Heart left ventricle (tissue), 16 donors: ENCODE measurements at regions not wholly inside any gene's neighbourhood (a gene's known extent, or its start where the extent isn't known, plus 50 kb on each side); places are given as distances from the start of the nearest gene placed in this dataset.

Experiments used
- ATAC-seq, 4 donors: fragments of 200-7000 bp; cut with Tn5 transposase; one replicate each; pipeline ENCODE4 v1.9.1; 2020 to 2022; ENCODE audit warnings: moderate library complexity in 4 of 4, mild to moderate bottlenecking in 3 of 4, moderate number of reproducible peaks in 1 of 4
- DNase-seq, 5 donors: peaks; one replicate each; pipeline ENCODE4 v3.0.0-alpha.2; 2020
- H3K27ac ChIP-seq, 12 donors: fragments of 200-600 bp; sonication (generic) in 4 of 12; one replicate each; pipeline versions ENCODE4 v1.5.0 to v1.8.0; 2016 to 2022; ENCODE audit warnings: mild to moderate bottlenecking in 2 of 12
- H3K27me3 ChIP-seq, 9 donors: fragments of 200-600 bp; sonication (generic) in 2 of 9; one replicate each; pipeline versions ENCODE4 v1.5.1 to v1.8.0; 2016 to 2022; ENCODE audit warnings: mild to moderate bottlenecking in 3 of 9
- H3K36me3 ChIP-seq, 9 donors: fragments of 200-600 bp; sonication (generic) in 2 of 9; one replicate each; pipeline versions ENCODE4 v1.5.0 to v1.8.0; 2018 to 2022; ENCODE audit warnings: mild to moderate bottlenecking in 2 of 9
- H3K4me1 ChIP-seq, 12 donors: fragments of 200-600 bp; sonication (generic) in 4 of 12; one replicate each; pipeline versions ENCODE4 v1.5.0 to v1.8.0; 2016 to 2022; ENCODE audit warnings: mild to moderate bottlenecking in 3 of 12
- H3K4me3 ChIP-seq, 12 donors: fragments of 200-600 bp; sonication (generic) in 4 of 12; one replicate each; pipeline versions ENCODE4 v1.5.0 to v1.8.0; 2017 to 2022; ENCODE audit warnings: mild to moderate bottlenecking in 9 of 12, moderate library complexity in 4 of 12
- H3K9me3 ChIP-seq, 12 donors: fragments of 200-600 bp; sonication (generic) in 4 of 12; one replicate each; pipeline versions ENCODE4 v1.5.0 to v1.8.0; 2016 to 2022; ENCODE audit warnings: mild to moderate bottlenecking in 1 of 12
- CTCF ChIP-seq, 12 donors: fragments of 200-600 bp; sonication (generic) in 4 of 12; IDR thresholded peaks; one replicate each; pipeline versions ENCODE4 v1.5.0 to v1.8.0; 2018 to 2022; ENCODE audit warnings: antibody characterized with exemption in 12 of 12, mild to moderate bottlenecking in 5 of 12
- POLR2A ChIP-seq, 2 donors: fragments of 450-650 bp; IDR thresholded peaks; one replicate each; pipeline ENCODE4 v1.6.1; 2017; ENCODE audit warnings: antibody characterized with exemption in 2 of 2, mild to moderate bottlenecking in 2 of 2, moderate library complexity in 2 of 2
- WGBS, 4 donors: extraction: QIAGEN DNeasy Blood & Tissue Kit in 2 of 4; methylation state at CpG; one replicate each; pipeline versions ENCODE4 v1.1.5 to v1.1.7; 2013 to 2018; 5-methylcytosine and 5-hydroxymethylcytosine counted together
- intact Hi-C, 10 donors: fragments of 100-400 bp; cut with DNase I; formaldehyde crosslinking; loops; one replicate each; pipeline versions ENCODE4 v1.11.1 to v1.14.2; 2022
- donor health status: ischemic (EF 13 %, LVEDD 7.1; RV severe dilation, severe dysfunction).
- donor health status: healthy with polysubstance abuse.
- donor health status: DM: no; HTN: yes; CAD: no.
- donor health status: DM: no; HTN: no; CAD: no.
- donor health status: ischemic (EF 25% LVEDD 6.9; RV normal size, moderate dysfunction).
- donor health status: ischemic (EF 25% LVEDD 5.7; RV mildly dilated, moderate dysfunction).
- donor health status: healthy.
- donor health status: DM: yes; HTN: yes; CAD: no.
- donor health status: ischemic (EF 35%, LVEDD 5.7; RV mildly dilated, moderate dysfunction).
- donor health status: nonischemic (EF 11% LVEDD 7.7; RV severe dilation, severe dysfunction).
- donor health status: DM: yes; HTN: yes; CAD: no.
- donor health status: PGD.
- donor health status: ischemic (EF 29% LVEDD 5.4; RV normal size, mild dysfunction).
- donor health status: nonischemic (EF 23%, LVEDD 6.1; RV moderate dilation, normal function).

- TF ChIP-seq POLR2A (IDR thresholded peaks at IDR 0.05) (no peak), CTCF (IDR thresholded peaks at IDR 0.05) (no peak)
- Histone ChIP-seq H3K9me3 (peaks cover 0 to 2% (median 0%) of the 10 kb centered on the region in 12 donors), H3K4me3 (no peak overlapping the region), H3K27ac (no peak overlapping the region), H3K36me3 (no peaks in the 10 kb centered on the region), H3K27me3 (no peaks in the 10 kb centered on the region), H3K4me1 (no peaks in the 10 kb centered on the region)
- intact Hi-C loops, result no loop called here
- whole genome bisulfite sequencing, 4 donors, result 86 to 90% (median 87%) methylated on average over 2 of the region's 2 CpGs
- DNase-seq, result no peak
- ATAC-seq, result no peak
These were observed 99.8 kb downstream of the METTL4 start for GRCh38 chr18:2471523-2471922.

GRCh38 chr18:2478662-2479061 lies 92.6 kb downstream of the METTL4 start:
- 51 to 74% (median 63%) methylated on average over 1 of the region's 1 CpG for WGBS, 4 donors
- no peak for TF ChIP-seq POLR2A (IDR thresholded peaks at IDR 0.05)
- TF ChIP-seq CTCF (IDR thresholded peaks at IDR 0.05), result no peak
- intact Hi-C loops, result loop anchor here in 1 of 10 donors (5.0 kb wide), 1 partner anchor 36 kb away; no protein-coding TSS in a partner anchor
- no peaks in the 10 kb centered on the region for H3K4me1 ChIP-seq
- ATAC-seq (no peak), DNase-seq (no peak)
- no peaks in the 10 kb centered on the region for H3K36me3 ChIP-seq
- H3K4me3 ChIP-seq, result no peak overlapping the region
- H3K27me3 ChIP-seq, result no peaks in the 10 kb centered on the region
- no peak overlapping the region for H3K27ac ChIP-seq
- H3K9me3 ChIP-seq, result no peaks in the 10 kb centered on the region

GRCh38 chr18:2480536-2480935 lies 90.8 kb downstream of the METTL4 start:
- no peaks in the 10 kb centered on the region for H3K27me3 ChIP-seq
- H3K27ac ChIP-seq, result no peak overlapping the region
- H3K36me3 ChIP-seq, result no peaks in the 10 kb centered on the region
- no peaks in the 10 kb centered on the region for H3K9me3 ChIP-seq
- intact Hi-C loops, result no loop called here
- no peak overlapping the region for H3K4me3 ChIP-seq
- TF ChIP-seq POLR2A (IDR thresholded peaks at IDR 0.05) (no peak), CTCF (IDR thresholded peaks at IDR 0.05) (no peak)
- H3K4me1 ChIP-seq, result no peaks in the 10 kb centered on the region
- DNase-seq (no peak), ATAC-seq (no peak)
- 83 to 90% (median 86%) methylated on average over 2 of the region's 2 CpGs for WGBS, 4 donors

GRCh38 chr18:2482706-2483475 lies 88.4 kb downstream of the METTL4 start:
- no peak for DNase-seq
- H3K27me3 ChIP-seq, result peaks cover 0 to 8% (median 0%) of the 10 kb centered on the region in 9 donors
- H3K36me3 ChIP-seq, result no peaks in the 10 kb centered on the region
- ATAC-seq, result no peak
- TF ChIP-seq CTCF (IDR thresholded peaks at IDR 0.05), result no peak
- TF ChIP-seq POLR2A (IDR thresholded peaks at IDR 0.05), result no peak
- intact Hi-C loops, result no loop called here
- H3K9me3 ChIP-seq, result no peaks in the 10 kb centered on the region
- 89 to 99% (median 93%) methylated on average over 2 of the region's 2 CpGs for WGBS, 4 donors
- no peak overlapping the region for H3K27ac ChIP-seq
- no peaks in the 10 kb centered on the region for H3K4me1 ChIP-seq
- H3K4me3 ChIP-seq, result no peak overlapping the region
